H1 (cell line): ENCODE measurements at regions not wholly inside any gene's neighbourhood (a gene's known extent, or its start where the extent isn't known, plus 50 kb on each side); places are given as distances from the start of the nearest gene placed in this dataset.

Experiments
- CTCF ChIP-seq, 3 experiments: IDR thresholded peaks; 1 replicate in 2 of 3; 2 replicates in 1 of 3; pipeline versions ENCODE4 v1.5.1 to v1.6.1; 2011; ENCODE audit warnings: low read length in 3 of 3, mild to moderate bottlenecking in 3 of 3, inconsistent platforms in 2 of 3, low read depth in 1 of 3, moderate library complexity in 1 of 3; ENCODE audit not compliant: insufficient read depth in 1 of 3; ENCODE audit errors: control extremely low read depth in 1 of 3
- POLR2A ChIP-seq, 2 experiments: IDR thresholded peaks; 1 replicate in 1 of 2; 2 replicates in 1 of 2; pipeline ENCODE4 v1.6.1; 2011; ENCODE audit warnings: low read depth in 2 of 2, low read length in 2 of 2, mild to moderate bottlenecking in 2 of 2; ENCODE audit errors: control extremely low read depth in 1 of 2
- POLR2AphosphoS5 ChIP-seq: IDR thresholded peaks from 2 replicates; pipeline ENCODE4 v1.6.1; 2011; ENCODE audit warnings: low read depth, low read length
- SIN3A ChIP-seq, 2 experiments: IDR thresholded peaks in 1 of 2; conservative IDR thresholded peaks in 1 of 2; 2 replicates each; pipeline ENCODE4 v1.6.1; 2011 to 2012; ENCODE audit warnings: low read length in 2 of 2, improper control_type of control experiment in 1 of 2, low read depth in 1 of 2, mild to moderate bottlenecking in 1 of 2

GRCh38 chr18:22346953-22347605 lies 70.6 kb downstream of the CTAGE1 start:
- TF ChIP-seq CTCF (IDR thresholded peaks at IDR 0.05; ENCODE audit: control extremely low read depth in 1 of 3, insufficient read depth in 1 of 3, low read depth in 1 of 3, low read length in 3 of 3) (no peak), POLR2AphosphoS5 (no peak), POLR2A (IDR thresholded peaks at IDR 0.05; ENCODE audit: control extremely low read depth in 1 of 2, low read depth in 2 of 2, low read length in 2 of 2) (no peak), SIN3A (conservative IDR thresholded peaks at IDR 0.05 in 1 of 2, IDR thresholded peaks at IDR 0.05 in 1 of 2; ENCODE audit: low read depth in 1 of 2, low read length in 2 of 2) (no peak)
